ENCODE measurements at regions not wholly inside any gene's neighbourhood (a gene's known extent, or its start where the extent isn't known, plus 50 kb on each side); places are given as distances from the start of the nearest gene placed in this dataset.

GRCh38 chr12:124458992-124459851, 108.2 kb downstream of the NCOR2 start:
- Histone ChIP-seq H2BK120ac (ENCODE audit: low read depth, low read length, poor library complexity, severe bottlenecking) (no peak overlapping the region), H3K18ac (ENCODE audit: insufficient read length, low read depth, low read length) (no peak overlapping the region), H3K23me2 (ENCODE audit: insufficient read length, low read depth, low read length, poor library complexity, severe bottlenecking) (no peaks in the 10 kb centered on the region), H3T11ph (ENCODE audit: low read length) (no peak overlapping the region), H3K23ac (ENCODE audit: insufficient read length, low read depth, low read length) (no peak overlapping the region), H3K79me2 (ENCODE audit: insufficient read depth, low read length) (no peaks in the 10 kb centered on the region), H2BK12ac (ENCODE audit: insufficient read length, low read depth, low read length) (no peak overlapping the region), H2BK15ac (ENCODE audit: low read depth, low read length) (no peak overlapping the region), H4K8ac (replicated peaks; ENCODE audit: insufficient read length, low read depth, low read length) (no peak overlapping the region), H3K9ac (ENCODE audit: extremely low read depth, insufficient read length, low read length) (no peak overlapping the region), H4K20me1 (ENCODE audit: control insufficient read depth, insufficient read depth, insufficient read length) (peaks cover 3% of the 10 kb centered on the region), H3K14ac (ENCODE audit: insufficient read depth, low read length) (no peak overlapping the region), H3K4me2 (ENCODE audit: insufficient read depth, insufficient read length, low read length) (no peak overlapping the region), H2AK5ac (ENCODE audit: insufficient read length, low read length) (no peak overlapping the region), H3K4me1 (ENCODE audit: insufficient read depth, low read length) (no peaks in the 10 kb centered on the region), H3K27ac (ENCODE audit: insufficient read length, low read depth, low read length) (no peak overlapping the region), H2BK20ac (ENCODE audit: low read depth, low read length, poor library complexity, severe bottlenecking) (no peak overlapping the region), H3K4ac (ENCODE audit: low read depth, low read length) (no peak overlapping the region), H2BK5ac (ENCODE audit: insufficient read length, low read length) (no peak overlapping the region), H2AFZ (ENCODE audit: low read length) (no peak overlapping the region), H3K27me3 (ENCODE audit: insufficient read depth, low read length) (no peaks in the 10 kb centered on the region), H3K9me3 (ENCODE audit: control insufficient read depth, low read depth, low read length) (no peaks in the 10 kb centered on the region), H3K79me1 (ENCODE audit: insufficient read depth, low read depth, low read length, poor library complexity, severe bottlenecking) (no peaks in the 10 kb centered on the region), H3K56ac (ENCODE audit: insufficient read length, low read depth, low read length) (no peak overlapping the region), H4K5ac (ENCODE audit: insufficient read length, low read depth, low read length) (no peak overlapping the region), H4K91ac (ENCODE audit: insufficient read length, low read depth, low read length) (no peak overlapping the region)
- peaks cover 21 to 42% of the 10 kb centered on the region in 2 experiments for H3K4me1 Mint-ChIP-seq
- no peak for TF ChIP-seq CTCF (conservative IDR thresholded peaks at IDR 0.05)
- H3K9me3 Mint-ChIP-seq: no peaks in the 10 kb centered on the region; a peak in 1 of 5 replicates
- H3K27me3 Mint-ChIP-seq (ENCODE audit: low read depth): no peaks in the 10 kb centered on the region; the same call in 1 of the 2 replicates
- peaks cover 18 to 60% (median 47%) of the 10 kb centered on the region in 3 experiments; a peak in 6 of 7 replicates for H3K36me3 Mint-ChIP-seq (ENCODE audit: insufficient read depth in 1 of 3, low read depth in 3 of 3)
- H3K4me3 Mint-ChIP-seq: no peak overlapping the region; a peak in 1 of 5 replicates
- no CpG with 5 or more reads among the region's 12 CpGs for WGBS (ENCODE audit: extremely low coverage, insufficient read length, low lambda C conversion rate)
- peak overlapping the region; percentile 12 to 73 (median 52); a peak in 4 of 7 replicates for H3K27ac Mint-ChIP-seq
- no peak for DNase-seq

Data from H9 (cell line).